Right lobe of liver (tissue), 6 donors: ENCODE measurements at regions not wholly inside any gene's neighbourhood (a gene's known extent, or its start where the extent isn't known, plus 50 kb on each side); places are given as distances from the start of the nearest gene placed in this dataset.

Experiments used
- ATAC-seq, 4 donors: fragments of 200-7000 bp; cut with Tn5 transposase; one replicate each; pipeline ENCODE4 v1.9.1; 2020; ENCODE audit warnings: mild to moderate bottlenecking in 4 of 4, moderate library complexity in 4 of 4
- DNase-seq, 3 donors: peaks; one replicate each; pipeline ENCODE4 v3.0.0-alpha.2; 2020
- H3K27ac ChIP-seq, 3 donors: fragments of 200-600 bp; one replicate each; pipeline ENCODE4 v1.8.0; 2022
- H3K27me3 ChIP-seq, 2 donors: fragments of 200-600 bp; one replicate each; pipeline ENCODE4 v1.8.0; 2022
- H3K36me3 ChIP-seq, 4 donors: fragments of 200-600 bp; sonication (generic) in 1 of 4; one replicate each; pipeline versions ENCODE4 v1.5.1 to v1.8.0; 2017 to 2022; ENCODE audit warnings: control low read depth in 1 of 4
- H3K4me1 ChIP-seq, 4 donors: fragments of 200-600 bp; sonication (generic) in 1 of 4; one replicate each; pipeline versions ENCODE4 v1.5.1 to v1.8.0; 2017 to 2022; ENCODE audit warnings: control low read depth in 1 of 4
- H3K4me3 ChIP-seq, 3 donors: fragments of 200-600 bp; one replicate each; pipeline ENCODE4 v1.8.0; 2022
- H3K9me3 ChIP-seq, 4 donors: fragments of 200-600 bp; sonication (generic) in 1 of 4; one replicate each; pipeline versions ENCODE4 v1.5.1 to v1.8.0; 2017 to 2022; ENCODE audit warnings: control low read depth in 1 of 4
- CTCF ChIP-seq, 4 donors: fragments of 200-600 bp in 3 of 4; fragments of 450-650 bp in 1 of 4; IDR thresholded peaks; one replicate each; pipeline versions ENCODE4 v1.5.1 to v1.8.0; 2016 to 2022; ENCODE audit warnings: antibody characterized with exemption in 4 of 4, mild to moderate bottlenecking in 2 of 4
- POLR2A ChIP-seq: fragments of 450-650 bp; IDR thresholded peaks from one replicate; pipeline ENCODE4 v1.6.1; 2017; ENCODE audit warnings: antibody characterized with exemption, mild to moderate bottlenecking
- WGBS: methylation state at CpG from one replicate; pipeline ENCODE4 v1.1.6; 2018; ENCODE audit warnings: low coverage, low lambda C conversion rate; ENCODE audit not compliant: insufficient coverage; ENCODE audit errors: missing lambda C conversion rate; 5-methylcytosine and 5-hydroxymethylcytosine counted together
- intact Hi-C, 2 donors: fragments of 100-400 bp; cut with DNase I; formaldehyde crosslinking; loops; one replicate each; pipeline versions ENCODE4 v1.11.2 to v1.14.1; 2022
- donor health status: DM: no; HTN: yes; CAD: no.
- donor health status: DM: no; HTN: no; CAD: no.
- donor health status: DM: no; HTN: no; CAD: no.
- donor health status: DM: no; HTN: yes; CAD: no.
- donor health status: DM: no; HTN: yes; CAD: no.

DNA sequence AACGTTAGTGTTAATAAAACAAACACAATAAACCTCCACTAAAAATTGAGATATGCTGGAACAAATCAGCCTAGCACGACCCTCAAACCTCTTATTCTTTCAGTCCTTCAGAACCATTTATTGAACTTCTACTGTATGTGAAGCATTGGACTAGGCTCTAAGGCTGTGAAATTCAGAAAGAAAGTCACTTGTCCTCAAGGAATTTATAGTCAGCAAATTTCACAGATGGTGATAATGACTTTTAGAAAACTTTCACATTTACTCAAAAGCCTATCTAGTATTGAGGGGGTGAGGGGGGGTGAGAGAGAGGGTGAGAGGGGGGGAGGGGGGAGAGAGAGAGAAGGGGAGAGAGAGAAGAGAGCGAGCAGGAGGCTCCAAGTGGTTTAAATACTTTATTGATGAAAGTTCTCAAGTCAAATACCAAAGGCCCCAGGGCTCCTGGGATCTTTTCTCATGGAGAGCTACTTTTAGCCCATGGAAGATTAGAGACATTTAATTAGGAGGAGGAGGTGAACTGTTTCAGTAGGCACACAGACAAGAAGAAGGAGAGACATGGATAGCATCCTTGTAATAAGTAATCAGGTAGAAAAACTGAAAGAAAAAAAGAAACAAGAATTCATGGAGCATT is 66.3 kb upstream of the SSX2IP start:
- Histone ChIP-seq H3K27me3 (no peaks in the 10 kb centered on the region), H3K36me3 (no peaks in the 10 kb centered on the region), H3K27ac (no peak overlapping the region), H3K4me3 (no peak overlapping the region), H3K9me3 (no peaks in the 10 kb centered on the region), H3K4me1 (no peaks in the 10 kb centered on the region)
- ATAC-seq, result no peak
- 54% methylated on average over 3 of the region's 3 CpGs for WGBS
- no peak for DNase-seq
- intact Hi-C loops, result loop anchor here in 1 of 2 donors (10.0 kb wide), 1 partner anchor 312 kb away; no protein-coding TSS in a partner anchor
- TF ChIP-seq CTCF (IDR thresholded peaks at IDR 0.05), result no peak
- no peak for TF ChIP-seq POLR2A

GRCh38 chr1:84756001-84756400 is 65.7 kb upstream of the SSX2IP start:
- DNase-seq (no peak), ATAC-seq (no peak)
- no peaks in the 10 kb centered on the region for H3K36me3 ChIP-seq
- WGBS, result 69% methylated on average over 3 of the region's 3 CpGs
- H3K4me3 ChIP-seq, result no peak overlapping the region
- intact Hi-C loops, result loop anchor here in 1 of 2 donors (10.0 kb wide), 1 partner anchor 311 kb away; no protein-coding TSS in a partner anchor
- TF ChIP-seq CTCF (IDR thresholded peaks at IDR 0.05) (no peak), POLR2A (no peak)
- H3K27me3 ChIP-seq, result no peaks in the 10 kb centered on the region
- H3K9me3 ChIP-seq, result no peaks in the 10 kb centered on the region
- no peaks in the 10 kb centered on the region for H3K4me1 ChIP-seq
- H3K27ac ChIP-seq, result no peak overlapping the region

- Histone ChIP-seq H3K27me3 (no peaks in the 10 kb centered on the region), H3K36me3 (no peaks in the 10 kb centered on the region), H3K9me3 (no peaks in the 10 kb centered on the region), H3K4me3 (no peak overlapping the region), H3K27ac (no peak overlapping the region), H3K4me1 (no peaks in the 10 kb centered on the region)
- DNase-seq (no peak), ATAC-seq (no peak)
- WGBS, result 82% methylated on average over 7 of the region's 8 CpGs
- no peak for TF ChIP-seq POLR2A
- TF ChIP-seq CTCF (IDR thresholded peaks at IDR 0.05), result no peak
- intact Hi-C loops, result loop anchor here in 1 of 2 donors (10.0 kb wide), 1 partner anchor 310 kb away; no protein-coding TSS in a partner anchor
Measured at GRCh38 chr1:84755216-84755615, 65.0 kb upstream of the SSX2IP start.

DNA sequence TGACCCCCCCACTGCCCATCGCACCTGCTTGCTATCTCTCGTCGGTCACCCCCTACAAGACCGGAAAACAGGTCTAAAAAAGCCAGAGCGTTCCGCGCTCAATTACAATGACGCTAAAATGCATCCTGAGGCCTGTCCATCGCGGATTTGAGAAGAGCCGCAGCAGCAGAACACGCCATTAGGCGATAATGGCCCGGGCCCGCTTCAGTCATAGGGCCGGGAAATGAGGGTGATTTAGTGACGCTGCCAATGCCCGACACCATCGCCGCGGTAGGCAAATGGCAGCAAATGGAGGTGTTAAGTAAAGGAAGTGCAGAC is 64.1 kb upstream of the SSX2IP start:
- ATAC-seq (no peak), DNase-seq (no peak)
- no peaks in the 10 kb centered on the region for H3K4me1 ChIP-seq
- TF ChIP-seq POLR2A (no peak), CTCF (IDR thresholded peaks at IDR 0.05) (no peak)
- H3K27me3 ChIP-seq, result no peaks in the 10 kb centered on the region
- H3K27ac ChIP-seq, result no peak overlapping the region
- intact Hi-C loops, result loop anchor here in 1 of 2 donors (10.0 kb wide), 1 partner anchor 310 kb away; no protein-coding TSS in a partner anchor
- WGBS, result 48% methylated on average over 17 of the region's 21 CpGs
- H3K36me3 ChIP-seq, result no peaks in the 10 kb centered on the region
- H3K9me3 ChIP-seq, result no peaks in the 10 kb centered on the region
- H3K4me3 ChIP-seq, result no peak overlapping the region
